HepG2 (cell line): ENCODE measurements at regions not wholly inside any gene's neighbourhood (a gene's known extent, or its start where the extent isn't known, plus 50 kb on each side); places are given as distances from the start of the nearest gene placed in this dataset.

Source experiments
- CTCF ChIP-seq: sonication (generic); formaldehyde crosslinking; IDR thresholded peaks from 2 replicates; pipeline ENCODE4 v1.5.0; 2020; ENCODE audit warnings: mild to moderate bottlenecking, missing genetic modification reagents, moderate library complexity
- HMGA1 ChIP-seq: sonication (generic); formaldehyde crosslinking; conservative IDR thresholded peaks from 2 replicates; pipeline ENCODE4 v1.4.0; 2020; ENCODE audit warnings: missing genetic modification reagents
- IRX3 ChIP-seq: sonication (generic); formaldehyde crosslinking; IDR thresholded peaks from 2 replicates; pipeline ENCODE4 v1.8.1; 2023; ENCODE audit warnings: mild to moderate bottlenecking, low read depth, missing genetic modification reagents, borderline replicate concordance
- MXD4 ChIP-seq: IDR thresholded peaks from 2 replicates; pipeline ENCODE4 v1.6.1; 2016; ENCODE audit warnings: mild to moderate bottlenecking, missing biosample characterization, missing genetic modification reagents
- YY1 ChIP-seq: IDR thresholded peaks from 2 replicates; pipeline ENCODE4 v1.6.1; 2011; ENCODE audit warnings: low read length, low read depth, moderate library complexity, mild to moderate bottlenecking; ENCODE audit not compliant: insufficient read depth, insufficient replicate concordance
- ZNF557 ChIP-seq: sonication (generic); formaldehyde crosslinking; IDR thresholded peaks from 2 replicates; pipeline ENCODE4 v1.4.0; 2020; ENCODE audit warnings: missing genetic modification reagents
- TF ChIP-seq, protein P1 (sequence below): IDR thresholded peaks from 2 replicates; pipeline ENCODE4 v1.6.1; 2016; ENCODE audit warnings: control low read depth
- TF ChIP-seq, protein P2 (sequence below): sonication (generic); formaldehyde crosslinking; IDR thresholded peaks from 2 replicates; pipeline ENCODE4 v1.8.1; 2023; ENCODE audit warnings: missing genetic modification reagents, inconsistent platforms, borderline replicate concordance

DNA sequence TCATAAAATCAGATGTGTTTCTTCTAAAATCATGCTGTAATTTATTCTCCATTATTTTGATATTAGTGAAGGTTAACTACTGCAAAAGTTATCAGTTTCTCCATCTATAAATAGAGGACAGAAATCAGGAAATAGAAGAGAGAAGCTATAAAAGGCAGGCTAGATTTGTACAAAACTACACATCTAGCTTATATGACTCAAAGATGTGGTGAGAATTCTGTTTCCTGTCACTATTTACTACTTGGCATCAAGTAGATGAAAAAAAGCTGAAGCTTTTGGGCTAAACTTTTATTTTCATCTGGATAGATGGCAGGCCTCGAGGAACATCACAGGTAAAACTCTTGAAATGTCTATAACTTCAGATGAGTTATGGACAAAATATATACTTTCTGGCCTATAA is 49.8 kb upstream of the NAB1 start:
- no peak for TF ChIP-seq YY1
- no peak for TF ChIP-seq IRX3
- TF ChIP-seq ZNF557 (CRISPR knock-in tag), result no peak
- TF ChIP-seq CTCF (CRISPR knock-in tag), result no peak
- no peak for TF ChIP-seq MXD4 (CRISPR knock-in tag)
- TF ChIP-seq, protein P1, sequence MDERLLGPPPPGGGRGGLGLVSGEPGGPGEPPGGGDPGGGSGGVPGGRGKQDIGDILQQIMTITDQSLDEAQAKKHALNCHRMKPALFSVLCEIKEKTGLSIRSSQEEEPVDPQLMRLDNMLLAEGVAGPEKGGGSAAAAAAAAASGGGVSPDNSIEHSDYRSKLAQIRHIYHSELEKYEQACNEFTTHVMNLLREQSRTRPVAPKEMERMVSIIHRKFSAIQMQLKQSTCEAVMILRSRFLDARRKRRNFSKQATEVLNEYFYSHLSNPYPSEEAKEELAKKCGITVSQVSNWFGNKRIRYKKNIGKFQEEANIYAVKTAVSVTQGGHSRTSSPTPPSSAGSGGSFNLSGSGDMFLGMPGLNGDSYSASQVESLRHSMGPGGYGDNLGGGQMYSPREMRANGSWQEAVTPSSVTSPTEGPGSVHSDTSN (CRISPR knock-in tag), result no peak
- TF ChIP-seq, protein P2, sequence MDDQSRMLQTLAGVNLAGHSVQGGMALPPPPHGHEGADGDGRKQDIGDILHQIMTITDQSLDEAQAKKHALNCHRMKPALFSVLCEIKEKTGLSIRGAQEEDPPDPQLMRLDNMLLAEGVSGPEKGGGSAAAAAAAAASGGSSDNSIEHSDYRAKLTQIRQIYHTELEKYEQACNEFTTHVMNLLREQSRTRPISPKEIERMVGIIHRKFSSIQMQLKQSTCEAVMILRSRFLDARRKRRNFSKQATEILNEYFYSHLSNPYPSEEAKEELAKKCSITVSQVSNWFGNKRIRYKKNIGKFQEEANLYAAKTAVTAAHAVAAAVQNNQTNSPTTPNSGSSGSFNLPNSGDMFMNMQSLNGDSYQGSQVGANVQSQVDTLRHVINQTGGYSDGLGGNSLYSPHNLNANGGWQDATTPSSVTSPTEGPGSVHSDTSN, result no peak
- no peak for TF ChIP-seq HMGA1
